SK-N-SH treated with all-trans-retinoic acid at 6 μM for 48 hours (cell line): ENCODE measurements at regions not wholly inside any gene's neighbourhood (a gene's known extent, or its start where the extent isn't known, plus 50 kb on each side); places are given as distances from the start of the nearest gene placed in this dataset.

ENCODE experiments used
- ARNTL ChIP-seq: fragments of 450-650 bp; formaldehyde crosslinking; IDR thresholded peaks from 2 replicates; pipeline ENCODE4 v1.5.0; 2020; ENCODE audit warnings: low read depth, mild to moderate bottlenecking, moderate library complexity, borderline replicate concordance
- GLIS3 ChIP-seq: fragments of 250-450 bp; sonication (Bioruptor Pico); IDR thresholded peaks from 2 replicates; pipeline ENCODE4 v1.5.0; 2020; ENCODE audit warnings: mild to moderate bottlenecking, moderate library complexity
- ZNF70 ChIP-seq: fragments of 450-650 bp; formaldehyde crosslinking; IDR thresholded peaks from 2 replicates; pipeline ENCODE4 v1.5.0; 2020; ENCODE audit warnings: mild to moderate bottlenecking, moderate library complexity
- TF ChIP-seq, protein P1 (sequence below): fragments of 250-450 bp; sonication (Bioruptor Pico); IDR thresholded peaks from 2 replicates; pipeline ENCODE4 v1.8.0; 2020; ENCODE audit warnings: mild to moderate bottlenecking, moderate library complexity, borderline replicate concordance

DNA sequence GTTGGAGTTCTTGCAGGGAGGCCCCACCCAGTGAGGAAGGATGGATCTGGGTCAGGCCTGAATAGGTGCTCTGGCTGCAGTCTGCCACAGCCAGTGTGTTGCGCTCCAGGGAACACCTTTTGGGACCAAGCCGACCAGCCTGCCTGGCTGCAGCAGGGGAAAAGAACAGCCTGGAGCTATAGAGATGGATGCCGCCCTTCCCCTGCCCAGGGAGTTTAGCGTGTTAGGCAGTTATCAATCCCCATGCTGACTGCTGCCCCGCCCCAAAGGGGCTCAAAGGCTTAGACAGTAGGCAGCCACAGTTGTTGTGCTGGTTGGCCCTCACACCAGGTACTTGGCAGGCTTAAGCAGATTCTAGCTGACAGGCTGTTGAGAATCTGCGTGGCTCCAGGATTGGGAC, 153.4 kb upstream of the ADAMTS19 start:
- TF ChIP-seq, protein P1, sequence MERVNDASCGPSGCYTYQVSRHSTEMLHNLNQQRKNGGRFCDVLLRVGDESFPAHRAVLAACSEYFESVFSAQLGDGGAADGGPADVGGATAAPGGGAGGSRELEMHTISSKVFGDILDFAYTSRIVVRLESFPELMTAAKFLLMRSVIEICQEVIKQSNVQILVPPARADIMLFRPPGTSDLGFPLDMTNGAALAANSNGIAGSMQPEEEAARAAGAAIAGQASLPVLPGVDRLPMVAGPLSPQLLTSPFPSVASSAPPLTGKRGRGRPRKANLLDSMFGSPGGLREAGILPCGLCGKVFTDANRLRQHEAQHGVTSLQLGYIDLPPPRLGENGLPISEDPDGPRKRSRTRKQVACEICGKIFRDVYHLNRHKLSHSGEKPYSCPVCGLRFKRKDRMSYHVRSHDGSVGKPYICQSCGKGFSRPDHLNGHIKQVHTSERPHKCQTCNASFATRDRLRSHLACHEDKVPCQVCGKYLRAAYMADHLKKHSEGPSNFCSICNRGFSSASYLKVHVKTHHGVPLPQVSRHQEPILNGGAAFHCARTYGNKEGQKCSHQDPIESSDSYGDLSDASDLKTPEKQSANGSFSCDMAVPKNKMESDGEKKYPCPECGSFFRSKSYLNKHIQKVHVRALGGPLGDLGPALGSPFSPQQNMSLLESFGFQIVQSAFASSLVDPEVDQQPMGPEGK (CRISPR knock-in tag): no peak
- TF ChIP-seq GLIS3 (CRISPR knock-in tag): no peak
- no peak for TF ChIP-seq ARNTL
- TF ChIP-seq ZNF70 (CRISPR knock-in tag): no peak
